CD14-positive monocyte (primary cell): ENCODE measurements at regions not wholly inside any gene's neighbourhood (a gene's known extent, or its start where the extent isn't known, plus 50 kb on each side); places are given as distances from the start of the nearest gene placed in this dataset.

ENCODE experiments used
- DNase-seq, 3 donors: peaks; one replicate each; pipeline ENCODE4 v3.0.0-alpha.2; 2011 to 2022
- H2AFZ ChIP-seq: 2 replicates; pipeline ENCODE4 v1.6.0; 2012; ENCODE audit warnings: mild to moderate bottlenecking, low read depth, low read length, inconsistent platforms; ENCODE audit not compliant: insufficient read depth, poor library complexity, severe bottlenecking
- H3K27ac ChIP-seq, 2 donors: 1 replicate in 1 of 2; 2 replicates in 1 of 2; pipeline ENCODE4 v1.5.1; 2012 to 2013; ENCODE audit warnings: low read length in 2 of 2, control low read depth in 1 of 2, inconsistent platforms in 1 of 2, low read depth in 1 of 2, mild to moderate bottlenecking in 1 of 2
- H3K27me3 ChIP-seq, 2 donors: one replicate each; pipeline versions ENCODE4 v1.6.0 to v1.6.1; 2011 to 2013; ENCODE audit warnings: low read length in 2 of 2; ENCODE audit not compliant: control insufficient read depth in 2 of 2, insufficient read depth in 2 of 2
- H3K36me3 ChIP-seq, 2 donors: replicated peaks in 1 of 2; 1 replicate in 1 of 2; 2 replicates in 1 of 2; pipeline versions ENCODE4 v1.5.1 to v1.6.1; 2012 to 2013; ENCODE audit warnings: low read length in 2 of 2, control low read depth in 1 of 2, inconsistent platforms in 1 of 2, mild to moderate bottlenecking in 1 of 2; ENCODE audit not compliant: insufficient read depth in 2 of 2, control insufficient read depth in 1 of 2
- H3K4me1 ChIP-seq, 2 donors: 1 replicate in 1 of 2; 2 replicates in 1 of 2; pipeline versions ENCODE4 v1.5.1 to v1.6.1; 2012 to 2013; ENCODE audit warnings: low read length in 2 of 2, control low read depth in 1 of 2, inconsistent platforms in 1 of 2, mild to moderate bottlenecking in 1 of 2, moderate library complexity in 1 of 2; ENCODE audit not compliant: insufficient read depth in 2 of 2, control insufficient read depth in 1 of 2
- H3K4me2 ChIP-seq: replicated peaks from 2 replicates; pipeline ENCODE3; 2012; ENCODE audit warnings: low read length, moderate library complexity, mild to moderate bottlenecking; ENCODE audit not compliant: poor library complexity, severe bottlenecking; ENCODE audit errors: extremely low read depth
- H3K4me3 ChIP-seq, 3 experiments: fragments of 200-600 bp in 1 of 3; sonication (generic) in 1 of 3; replicated peaks in 1 of 3; 1 replicate in 2 of 3; 2 replicates in 1 of 3; pipeline ENCODE4 v1.5.1; 2011 to 2013; ENCODE audit warnings: low read length in 3 of 3, mild to moderate bottlenecking in 3 of 3, control low read depth in 2 of 3, low read depth in 2 of 3, inconsistent platforms in 1 of 3, moderate library complexity in 1 of 3
- H3K79me2 ChIP-seq: 2 replicates; pipeline ENCODE4 v1.6.0; 2012; ENCODE audit warnings: mild to moderate bottlenecking, control low read depth, inconsistent platforms, low read length, moderate library complexity; ENCODE audit not compliant: insufficient read depth
- H3K9ac ChIP-seq: 2 replicates; pipeline ENCODE4 v1.6.0; 2017; ENCODE audit warnings: low read length, mild to moderate bottlenecking; ENCODE audit not compliant: insufficient read depth, poor library complexity, severe bottlenecking
- H3K9me3 ChIP-seq, 2 donors: replicated peaks in 1 of 2; 1 replicate in 1 of 2; 2 replicates in 1 of 2; pipeline versions ENCODE4 v1.5.1 to v1.6.1; 2012 to 2013; ENCODE audit warnings: low read length in 2 of 2, control low read depth in 1 of 2; ENCODE audit not compliant: control insufficient read depth in 1 of 2, insufficient read depth in 1 of 2
- H4K20me1 ChIP-seq: 2 replicates; pipeline ENCODE4 v1.6.0; 2012; ENCODE audit warnings: mild to moderate bottlenecking, low read length, control low read depth, moderate library complexity; ENCODE audit not compliant: insufficient read depth
- H3K27ac Mint-ChIP-seq, 7 donors: one replicate each; pipeline ENCODE4 v1.8.0; 2020; ENCODE audit warnings: mild to moderate bottlenecking in 7 of 7, mixed read lengths in 7 of 7, moderate library complexity in 6 of 7, inconsistent platforms in 2 of 7
- H3K27me3 Mint-ChIP-seq, 3 donors: one replicate each; pipeline ENCODE4 v1.8.0; 2021 to 2022; ENCODE audit warnings: low read depth in 3 of 3, mild to moderate bottlenecking in 3 of 3, mixed read lengths in 3 of 3, moderate library complexity in 3 of 3, inconsistent platforms in 1 of 3
- H3K36me3 Mint-ChIP-seq, 2 donors: one replicate each; pipeline ENCODE4 v1.8.0; 2020; ENCODE audit warnings: mixed read lengths in 2 of 2, inconsistent platforms in 1 of 2, mild to moderate bottlenecking in 1 of 2
- H3K4me1 Mint-ChIP-seq: one replicate; pipeline ENCODE4 v1.8.0; 2020; ENCODE audit warnings: mild to moderate bottlenecking, mixed read lengths
- H3K4me3 Mint-ChIP-seq, 2 donors: one replicate each; pipeline ENCODE4 v1.8.0; 2020; ENCODE audit warnings: mild to moderate bottlenecking in 2 of 2, mixed read lengths in 2 of 2, moderate library complexity in 1 of 2
- H3K9me3 Mint-ChIP-seq, 7 donors: one replicate each; pipeline ENCODE4 v1.8.0; 2020 to 2022; ENCODE audit warnings: mixed read lengths in 7 of 7, mild to moderate bottlenecking in 6 of 7, moderate library complexity in 6 of 7, inconsistent platforms in 2 of 7
- WGBS: methylation state at CpG from one replicate; pipeline ENCODE4 v1.1.5; 2013; ENCODE audit warnings: missing lambda C conversion rate; ENCODE audit not compliant: insufficient coverage; 5-methylcytosine and 5-hydroxymethylcytosine counted together
- intact Hi-C, 2 donors: fragments of 100-400 bp; cut with micrococcal nuclease; formaldehyde crosslinking; loops; one replicate each; pipeline versions ENCODE4 v1.15.0 to v1.15.1; 2023
- TF ChIP-seq, protein P1 (sequence below): fragments of 200-600 bp; IDR thresholded peaks from one replicate; pipeline ENCODE4 v1.8.0; 2022; ENCODE audit warnings: antibody characterized with exemption, mild to moderate bottlenecking

GRCh38 chr2:147384659-147385058 is 460.2 kb upstream of the ACVR2A start:
- Histone ChIP-seq H4K20me1 (no peaks in the 10 kb centered on the region), H3K4me1 (no peaks in the 10 kb centered on the region), H3K4me3 (no peak overlapping the region), H3K27me3 (no peaks in the 10 kb centered on the region), H3K36me3 (no peaks in the 10 kb centered on the region), H3K9me3 (no peaks in the 10 kb centered on the region), H3K9ac (no peak overlapping the region), H2AFZ (no peak overlapping the region), H3K27ac (no peak overlapping the region), H3K79me2 (no peaks in the 10 kb centered on the region), H3K4me2 (no peak overlapping the region)
- Mint-ChIP-seq H3K36me3 (no peaks in the 10 kb centered on the region), H3K4me3 (no peak overlapping the region), H3K27ac (no peak overlapping the region), H3K27me3 (peaks cover 0 to 1% (median 1%) of the 10 kb centered on the region in 3 donors), H3K9me3 (peaks cover 0 to 5% (median 0%) of the 10 kb centered on the region in 7 donors), H3K4me1 (no peaks in the 10 kb centered on the region)
- DNase-seq = no peak
- TF ChIP-seq, protein P1, sequence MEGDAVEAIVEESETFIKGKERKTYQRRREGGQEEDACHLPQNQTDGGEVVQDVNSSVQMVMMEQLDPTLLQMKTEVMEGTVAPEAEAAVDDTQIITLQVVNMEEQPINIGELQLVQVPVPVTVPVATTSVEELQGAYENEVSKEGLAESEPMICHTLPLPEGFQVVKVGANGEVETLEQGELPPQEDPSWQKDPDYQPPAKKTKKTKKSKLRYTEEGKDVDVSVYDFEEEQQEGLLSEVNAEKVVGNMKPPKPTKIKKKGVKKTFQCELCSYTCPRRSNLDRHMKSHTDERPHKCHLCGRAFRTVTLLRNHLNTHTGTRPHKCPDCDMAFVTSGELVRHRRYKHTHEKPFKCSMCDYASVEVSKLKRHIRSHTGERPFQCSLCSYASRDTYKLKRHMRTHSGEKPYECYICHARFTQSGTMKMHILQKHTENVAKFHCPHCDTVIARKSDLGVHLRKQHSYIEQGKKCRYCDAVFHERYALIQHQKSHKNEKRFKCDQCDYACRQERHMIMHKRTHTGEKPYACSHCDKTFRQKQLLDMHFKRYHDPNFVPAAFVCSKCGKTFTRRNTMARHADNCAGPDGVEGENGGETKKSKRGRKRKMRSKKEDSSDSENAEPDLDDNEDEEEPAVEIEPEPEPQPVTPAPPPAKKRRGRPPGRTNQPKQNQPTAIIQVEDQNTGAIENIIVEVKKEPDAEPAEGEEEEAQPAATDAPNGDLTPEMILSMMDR = no peak
- intact Hi-C loops = no loop called here
- WGBS = no CpG with 5 or more reads among the region's 2 CpGs

GRCh38 chr2:147382322-147382948 is 462.4 kb upstream of the ACVR2A start:
- Histone ChIP-seq H3K27me3 (no peaks in the 10 kb centered on the region), H3K9me3 (no peaks in the 10 kb centered on the region), H3K27ac (no peak overlapping the region), H3K79me2 (no peaks in the 10 kb centered on the region), H3K9ac (no peak overlapping the region), H2AFZ (no peak overlapping the region), H3K36me3 (no peaks in the 10 kb centered on the region), H3K4me1 (no peaks in the 10 kb centered on the region), H3K4me2 (no peak overlapping the region), H4K20me1 (no peaks in the 10 kb centered on the region), H3K4me3 (no peak overlapping the region)
- intact Hi-C loops = no loop called here
- no peak for DNase-seq
- no peak overlapping the region for H3K4me3 Mint-ChIP-seq
- no peak overlapping the region for H3K27ac Mint-ChIP-seq
- peaks cover 0 to 5% (median 0%) of the 10 kb centered on the region in 7 donors for H3K9me3 Mint-ChIP-seq
- H3K36me3 Mint-ChIP-seq = no peaks in the 10 kb centered on the region
- WGBS = 93% methylated on average over 3 of the region's 3 CpGs
- H3K4me1 Mint-ChIP-seq = no peaks in the 10 kb centered on the region
- TF ChIP-seq, protein P1 = no peak
- H3K27me3 Mint-ChIP-seq = peaks cover 0 to 1% (median 0%) of the 10 kb centered on the region in 3 donors
